ENCODE measurements at regions not wholly inside any gene's neighbourhood (a gene's known extent, or its start where the extent isn't known, plus 50 kb on each side); places are given as distances from the start of the nearest gene placed in this dataset.

DNA sequence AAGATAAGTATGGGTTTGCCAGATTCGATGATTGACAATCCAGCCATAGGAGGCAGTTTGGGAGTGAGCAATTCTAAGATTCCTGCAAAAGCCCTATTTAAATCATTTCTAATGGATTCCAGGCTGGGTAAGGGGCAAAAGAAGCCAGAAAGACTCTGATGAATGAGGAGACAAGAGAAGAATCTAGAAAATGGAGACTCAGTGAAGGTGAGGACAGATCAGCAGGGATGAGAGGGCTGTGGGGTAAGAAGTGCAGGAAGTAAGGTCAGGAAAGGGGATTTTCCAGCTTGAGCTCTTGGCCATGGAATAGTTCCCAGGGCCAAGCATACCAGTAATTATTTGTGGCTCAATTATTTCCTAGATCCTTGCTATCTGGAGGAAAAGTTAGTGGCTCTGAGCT, 87.3 kb downstream of the TMX1 start:
- no peak for TF ChIP-seq TAF1 (IDR thresholded peaks at IDR 0.05; ENCODE audit: borderline replicate concordance, low read depth, low read length)
- no peak for TF ChIP-seq POLR2AphosphoS5 (IDR thresholded peaks at IDR 0.05; ENCODE audit: low read depth, low read length)
